K562 (cell line): ENCODE measurements at regions not wholly inside any gene's neighbourhood (a gene's known extent, or its start where the extent isn't known, plus 50 kb on each side); places are given as distances from the start of the nearest gene placed in this dataset.

ENCODE experiments used
- ATAC-seq: fragments of 200-7000 bp; cut with Tn5 transposase; 3 replicates; pipeline ENCODE4 v1.9.1; 2020; ENCODE audit warnings: moderate library complexity
- BruUV-seq: library from RNA; stranded (reverse); fragments of 400-500 nt; replicated peaks from 2 replicates; lab custom pipeline; 2021; lab: Mats Ljungman, UMichigan
- CTCF ChIA-PET: fragments of 300-600 bp; formaldehyde crosslinking; extraction: SDS; loops from one replicate; lab custom pipeline; 2021; ENCODE audit warnings: low intra/inter-chr PET ratio; lab: Yijun Ruan, JAX
- POLR2A ChIA-PET: fragments of 300-600, 350-650 bp; sonication (Branson Sonifier 250); formaldehyde crosslinking; extraction: SDS; loops from one replicate; lab custom pipeline; 2021; ENCODE audit warnings: antibody characterized with exemption, inconsistent platforms; lab: Yijun Ruan, JAX
- DNase-seq, 4 experiments: peaks; one replicate each; pipeline versions ENCODE4 v3.0.0 to v3.0.0-alpha.2; 2011 to 2018; ENCODE audit warnings: low spot score in 3 of 4, mixed read lengths in 3 of 4; ENCODE audit errors: extremely low read depth in 1 of 4
- FAIRE-seq: peaks from 2 replicates; lab custom pipeline; 2011; peaks lifted over from hg19 to GRCh38; lab: Jason Lieb, UNC
- H2AFZ ChIP-seq: 2 replicates; pipeline ENCODE4 v1.6.0; 2011; ENCODE audit warnings: low read depth, low read length, control low read depth, inconsistent platforms
- H3K27ac ChIP-seq: fragments of 200-600 bp; 3 replicates; pipeline ENCODE4 v1.8.0; 2011; ENCODE audit warnings: low read depth, mild to moderate bottlenecking, control low read depth, inconsistent platforms, low read length, moderate library complexity, mixed read lengths; ENCODE audit errors: extremely low read depth
- H3K27me3 ChIP-seq, 2 experiments: fragments of 300-600 bp in 1 of 2; 2 replicates in 1 of 2; 3 replicates in 1 of 2; pipeline versions ENCODE4 v1.6.0 to v1.8.0; 2011; ENCODE audit warnings: inconsistent platforms in 2 of 2, low read length in 2 of 2, mild to moderate bottlenecking in 1 of 2, mixed read lengths in 1 of 2, moderate library complexity in 1 of 2; ENCODE audit not compliant: control insufficient read depth in 2 of 2, insufficient read depth in 2 of 2
- H3K36me3 ChIP-seq: fragments of 300-600 bp; 3 replicates; pipeline ENCODE4 v1.8.0; 2011; ENCODE audit warnings: mild to moderate bottlenecking, low read length, inconsistent platforms; ENCODE audit not compliant: control insufficient read depth, insufficient read depth
- H3K4me1 ChIP-seq, 2 experiments: fragments of 200-600 bp in 1 of 2; replicated peaks in 1 of 2; 2 replicates in 1 of 2; 3 replicates in 1 of 2; pipeline versions ENCODE4 v1.5.1 to v1.8.0; 2011; ENCODE audit warnings: inconsistent platforms in 2 of 2, low read length in 2 of 2, mild to moderate bottlenecking in 1 of 2, mixed read lengths in 1 of 2, moderate library complexity in 1 of 2; ENCODE audit not compliant: control insufficient read depth in 2 of 2, insufficient read depth in 2 of 2
- H3K4me2 ChIP-seq: 2 replicates; pipeline ENCODE4 v1.6.1; 2011; ENCODE audit warnings: low read length, control low read depth, inconsistent platforms, mixed read lengths; ENCODE audit not compliant: insufficient read depth
- H3K4me3 ChIP-seq: fragments of 200-600 bp; sonication (generic), shearing (Covaris generic); 2 replicates; pipeline ENCODE4 v1.5.1; 2016; ENCODE audit warnings: control low read depth, inconsistent platforms
- H3K79me2 ChIP-seq: fragments of 200-600 bp; 3 replicates; pipeline ENCODE4 v1.8.0; 2011; ENCODE audit warnings: low read length, inconsistent platforms; ENCODE audit not compliant: control insufficient read depth, insufficient read depth
- H3K9ac ChIP-seq, 2 experiments: 2 replicates each; pipeline versions ENCODE4 v1.6.0 to v1.6.1; 2011; ENCODE audit warnings: low read depth in 2 of 2, low read length in 2 of 2, control low read depth in 1 of 2, inconsistent platforms in 1 of 2, mild to moderate bottlenecking in 1 of 2, mixed read lengths in 1 of 2; ENCODE audit not compliant: insufficient read depth in 1 of 2
- H3K9me1 ChIP-seq: one replicate; pipeline ENCODE4 v1.6.0; 2011; ENCODE audit warnings: inconsistent platforms, mild to moderate bottlenecking, low read length, moderate library complexity; ENCODE audit not compliant: control insufficient read depth, insufficient read depth
- H3K9me3 ChIP-seq: replicated peaks from 2 replicates; pipeline ENCODE4 v1.5.1; 2011; ENCODE audit warnings: low read depth, low read length, inconsistent platforms; ENCODE audit not compliant: control insufficient read depth, insufficient read depth
- H4K20me1 ChIP-seq: replicated peaks from 2 replicates; pipeline ENCODE4 v1.6.1; 2011; ENCODE audit warnings: low read length, inconsistent platforms, mixed read lengths; ENCODE audit not compliant: control insufficient read depth, insufficient read depth
- CBFA2T2 ChIP-seq: fragments of 450-650 bp; conservative IDR thresholded peaks from 2 replicates; pipeline ENCODE4 v1.6.1; 2017; ENCODE audit warnings: mild to moderate bottlenecking
- NBN ChIP-seq: fragments of 450-650 bp; IDR thresholded peaks from 2 replicates; pipeline ENCODE4 v1.6.1; 2016; ENCODE audit warnings: low read depth, mild to moderate bottlenecking
- SMARCE1 ChIP-seq: fragments of 450-650 bp; IDR thresholded peaks from 2 replicates; pipeline ENCODE4 v1.7.1; 2016; ENCODE audit warnings: mild to moderate bottlenecking
- SNRNP70 ChIP-seq: fragments of 200-400 bp; formaldehyde crosslinking; optimal IDR thresholded peaks from 2 replicates; pipeline ENCODE3; 2017; ENCODE audit warnings: low read depth, low read length
- TAL1 ChIP-seq: fragments of 450-650 bp; IDR thresholded peaks from 2 replicates; pipeline ENCODE4 v1.6.1; 2016; ENCODE audit warnings: mild to moderate bottlenecking
- ZKSCAN8 ChIP-seq: fragments of 200-800 bp; sonication (Bioruptor generic); IDR thresholded peaks from 2 replicates; pipeline ENCODE4 v1.6.1; 2016; ENCODE audit warnings: missing genetic modification characterization, missing compliant biosample characterization
- ZNF311 ChIP-seq: fragments of 250-450 bp; sonication (Bioruptor Pico); IDR thresholded peaks from 2 replicates; pipeline ENCODE4 v1.4.0; 2020; ENCODE audit warnings: mild to moderate bottlenecking, moderate library complexity
- ZNF41 ChIP-seq: fragments of 250-450 bp; sonication (Bioruptor Pico); conservative IDR thresholded peaks from 2 replicates; pipeline ENCODE4 v1.4.0; 2020; ENCODE audit warnings: mild to moderate bottlenecking
- ZNF778 ChIP-seq: fragments of 450-650 bp; formaldehyde crosslinking; IDR thresholded peaks from 2 replicates; pipeline ENCODE4 v1.4.0; 2020; ENCODE audit warnings: mild to moderate bottlenecking, moderate library complexity
- ZNF79 ChIP-seq: fragments of 250-450 bp; sonication (Bioruptor Pico); IDR thresholded peaks from 2 replicates; pipeline ENCODE4 v1.4.0; 2020; ENCODE audit warnings: low read depth, mild to moderate bottlenecking, moderate library complexity
- ZSCAN29 ChIP-seq: fragments of 450-650 bp; IDR thresholded peaks from 2 replicates; pipeline ENCODE4 v1.6.1; 2017
- WGBS: fragments of 100-300 bp; shearing (Covaris generic); methylation state at CpG from one replicate; pipeline ENCODE4 v1.1.6; 2016; ENCODE audit warnings: low coverage, mixed read lengths; ENCODE audit not compliant: insufficient coverage; ENCODE audit errors: missing lambda C conversion rate; 5-methylcytosine and 5-hydroxymethylcytosine counted together
- in situ Hi-C: fragments of 300-500 bp; cut with MboI; formaldehyde crosslinking; loops from 4 replicates; pipeline ENCODE4 v1.15.0; 2018; ENCODE audit warnings: inconsistent platforms, mixed read lengths
- intact Hi-C: fragments of 100-400 bp; cut with micrococcal nuclease; formaldehyde crosslinking; loops from 2 replicates; pipeline ENCODE4 v1.14.2; 2022
- TF ChIP-seq, protein P1 (sequence below): sonication (generic); formaldehyde crosslinking; IDR thresholded peaks from 2 replicates; pipeline ENCODE4 v1.8.0; 2023; ENCODE audit warnings: mild to moderate bottlenecking, missing genetic modification reagents

DNA sequence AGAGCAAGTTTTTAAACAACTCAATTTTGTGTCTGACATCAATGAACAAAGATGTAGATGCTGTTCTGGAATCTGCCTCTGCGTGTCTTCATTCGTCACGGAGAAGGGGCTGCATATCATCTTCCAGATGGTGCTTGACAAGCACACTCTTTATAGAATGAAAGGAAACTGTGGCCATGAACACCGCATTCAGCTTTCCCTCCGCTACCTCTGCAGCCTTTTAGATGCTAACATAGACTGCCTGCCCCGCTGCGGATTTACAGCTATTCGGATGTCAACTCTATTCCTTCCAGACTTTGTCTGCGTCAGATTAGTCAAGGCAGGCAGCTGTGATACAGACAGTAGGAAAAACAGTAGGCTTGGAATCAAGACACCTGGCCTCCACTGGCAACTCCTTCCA, 232.9 kb downstream of the TJP1 start (continued):
- TF ChIP-seq CBFA2T2: no peak

DNA sequence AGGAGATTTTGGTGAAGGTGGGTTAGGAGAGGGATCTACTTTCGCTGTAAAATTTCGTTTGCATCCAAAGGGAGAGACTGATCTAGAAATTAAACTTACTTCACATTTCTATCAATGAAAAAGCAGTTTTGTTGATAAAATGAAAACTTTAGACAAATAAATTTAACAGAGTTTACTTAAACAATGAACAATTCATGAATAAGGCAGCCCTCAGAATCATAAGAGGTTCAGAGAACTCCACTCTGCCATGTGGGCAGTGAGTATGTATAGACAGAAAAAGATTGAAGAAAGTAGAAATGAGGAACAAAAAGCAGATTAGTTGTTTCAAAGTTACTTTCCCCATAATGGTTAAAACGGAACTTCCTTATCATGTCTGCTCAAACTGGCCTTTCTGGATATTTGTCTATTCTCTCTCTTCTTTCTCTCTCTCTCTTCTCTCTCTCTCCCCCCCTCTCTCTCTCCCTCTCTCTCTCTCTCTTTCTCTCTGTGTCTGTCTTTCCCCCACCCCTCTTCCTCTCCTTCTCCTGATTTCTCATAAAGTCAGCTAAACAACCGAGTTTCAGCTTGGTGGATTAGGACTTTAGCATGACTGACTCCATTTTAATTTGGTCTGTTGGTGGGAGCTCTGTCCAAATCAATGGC, 248.9 kb downstream of the TJP1 start:
- no peak overlapping the region for H3K9ac ChIP-seq

More for the DNA sequence above, 248.9 kb downstream of the TJP1 start:
- DNase-seq: no peak
- no peaks in the 10 kb centered on the region for H3K9me3 ChIP-seq
- H4K20me1 ChIP-seq: no peaks in the 10 kb centered on the region
- in situ Hi-C loops: no loop called here
- H3K4me1 ChIP-seq: no peaks in the 10 kb centered on the region
- H2AFZ ChIP-seq: no peak overlapping the region
- BruUV-seq: no TSS peak
- intact Hi-C loops: no loop called here
- H3K4me2 ChIP-seq: no peak overlapping the region
- no peaks in the 10 kb centered on the region for H3K36me3 ChIP-seq
- H3K79me2 ChIP-seq: no peaks in the 10 kb centered on the region
- no peak overlapping the region for H3K4me3 ChIP-seq
- CTCF ChIA-PET: no interaction called here
- 1% methylated on average over 4 of the region's 4 CpGs for WGBS
- no peak for FAIRE-seq
- H3K27me3 ChIP-seq: no peaks in the 10 kb centered on the region
- no peak overlapping the region for H3K27ac ChIP-seq
- H3K9me1 ChIP-seq: no peaks in the 10 kb centered on the region
- TF ChIP-seq SMARCE1 (no peak), TAL1 (no peak), ZSCAN29 (no peak), ZKSCAN8 (CRISPR knock-in tag) (no peak), ZNF311 (CRISPR knock-in tag) (no peak), SNRNP70 (no peak), NBN (no peak), ZNF79 (CRISPR knock-in tag) (no peak), ZNF41 (CRISPR knock-in tag) (no peak), ZNF778 (CRISPR knock-in tag) (no peak)
- TF ChIP-seq, protein P1, sequence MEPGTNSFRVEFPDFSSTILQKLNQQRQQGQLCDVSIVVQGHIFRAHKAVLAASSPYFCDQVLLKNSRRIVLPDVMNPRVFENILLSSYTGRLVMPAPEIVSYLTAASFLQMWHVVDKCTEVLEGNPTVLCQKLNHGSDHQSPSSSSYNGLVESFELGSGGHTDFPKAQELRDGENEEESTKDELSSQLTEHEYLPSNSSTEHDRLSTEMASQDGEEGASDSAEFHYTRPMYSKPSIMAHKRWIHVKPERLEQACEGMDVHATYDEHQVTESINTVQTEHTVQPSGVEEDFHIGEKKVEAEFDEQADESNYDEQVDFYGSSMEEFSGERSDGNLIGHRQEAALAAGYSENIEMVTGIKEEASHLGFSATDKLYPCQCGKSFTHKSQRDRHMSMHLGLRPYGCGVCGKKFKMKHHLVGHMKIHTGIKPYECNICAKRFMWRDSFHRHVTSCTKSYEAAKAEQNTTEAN (CRISPR knock-in tag): no peak
- no peak for ATAC-seq
- POLR2A ChIA-PET: no interaction called here
